HCT116 (cell line): ENCODE measurements at regions not wholly inside any gene's neighbourhood (a gene's known extent, or its start where the extent isn't known, plus 50 kb on each side); places are given as distances from the start of the nearest gene placed in this dataset.

Experiments
- ATAC-seq: fragments of 200-7000 bp; cut with Tn5 transposase; 2 replicates; pipeline ENCODE4 v1.9.1; 2020; ENCODE audit warnings: mild to moderate bottlenecking, moderate library complexity
- BruUV-seq: library from RNA; stranded (reverse); fragments of 400-500 nt; replicated peaks from 2 replicates; lab custom pipeline; 2021; lab: Mats Ljungman, UMichigan
- CTCF ChIA-PET: fragments of 300-600 bp; sonication (Branson Sonifier 250); formaldehyde crosslinking; loops from one replicate; lab custom pipeline; 2021; ENCODE audit warnings: antibody characterized with exemption; lab: Charles Lee
- POLR2A ChIA-PET: fragments of 300-600, 350-600 bp; sonication (Branson Sonifier 250); formaldehyde crosslinking; loops from one replicate; lab custom pipeline; 2021; ENCODE audit warnings: antibody characterized with exemption; lab: Charles Lee
- RAD21 ChIA-PET, 2 experiments: fragments of 300-600 bp; sonication (Branson Sonifier 250); formaldehyde crosslinking; loops; one replicate each; lab custom pipeline; 2023; ENCODE audit warnings: low total read pairs in 2 of 2; ENCODE audit not compliant: uncharacterized antibody in 2 of 2, unreplicated experiment in 2 of 2, low non-redundant PET in 1 of 2; lab: Charles Lee
- DNase-seq: peaks from one replicate; pipeline ENCODE4 v3.0.0-alpha.2; 2010; ENCODE audit warnings: low read depth, low spot score
- H2AFZ ChIP-seq: fragments of 200-600 bp; shearing (Covaris generic), sonication (generic); 2 replicates; pipeline ENCODE4 v1.6.1; 2017; ENCODE audit warnings: low read depth, mixed run types, mixed read lengths, antibody characterized with exemption, low read length; ENCODE audit not compliant: poor library complexity, severe bottlenecking
- H3K27ac ChIP-seq: 2 replicates; pipeline ENCODE4 v1.5.1; 2012; ENCODE audit warnings: low read depth, low read length
- H3K27me3 ChIP-seq: fragments of 200-600 bp; sonication (generic); 2 replicates; pipeline ENCODE4 v1.6.1; 2016; ENCODE audit warnings: mixed run types, low read length, mixed read lengths; ENCODE audit not compliant: insufficient read depth
- H3K36me3 ChIP-seq, 2 experiments: fragments of 200-500 bp in 1 of 2; fragments of 200-600 bp in 1 of 2; sonication (Bioruptor generic) in 1 of 2; sonication (generic) in 1 of 2; 2 replicates each; pipeline versions ENCODE4 v1.5.1 to v1.6.1; 2014 to 2016; ENCODE audit warnings: low read length in 2 of 2, inconsistent platforms in 1 of 2, mixed read lengths in 1 of 2, mixed run types in 1 of 2; ENCODE audit not compliant: insufficient read depth in 2 of 2, control insufficient read depth in 1 of 2
- H3K4me1 ChIP-seq, 2 experiments: fragments of 200-600 bp in 1 of 2; sonication (generic) in 1 of 2; 2 replicates each; pipeline versions ENCODE4 v1.5.1 to v1.6.1; 2012 to 2017; ENCODE audit warnings: low read length in 2 of 2, inconsistent platforms in 1 of 2, mild to moderate bottlenecking in 1 of 2, mixed read lengths in 1 of 2, mixed run types in 1 of 2, moderate library complexity in 1 of 2; ENCODE audit not compliant: insufficient read depth in 2 of 2, control insufficient read depth in 1 of 2
- H3K4me2 ChIP-seq: fragments of 200-600 bp; sonication (generic); 2 replicates; pipeline ENCODE4 v1.6.1; 2017; ENCODE audit warnings: mixed run types, low read length, mixed read lengths
- H3K4me3 ChIP-seq, 2 experiments: fragments of 200-600 bp in 1 of 2; sonication (generic) in 1 of 2; replicated peaks in 1 of 2; 2 replicates each; pipeline ENCODE4 v1.5.1; 2011 to 2016; ENCODE audit warnings: low read length in 2 of 2, control low read depth in 1 of 2, low read depth in 1 of 2, mild to moderate bottlenecking in 1 of 2, mixed read lengths in 1 of 2, mixed run types in 1 of 2
- H3K79me2 ChIP-seq: fragments of 200-600 bp; sonication (generic); 2 replicates; pipeline ENCODE4 v1.6.1; 2017; ENCODE audit warnings: mild to moderate bottlenecking, mixed run types, low read length, moderate library complexity, mixed read lengths; ENCODE audit not compliant: insufficient read depth
- H3K9ac ChIP-seq: fragments of 200-600 bp; sonication (generic); 2 replicates; pipeline ENCODE4 v1.6.1; 2016; ENCODE audit warnings: low read length, mixed read lengths
- H3K9me2 ChIP-seq: fragments of 200-600 bp; sonication (generic), shearing (Covaris generic); 2 replicates; pipeline ENCODE4 v1.6.1; 2017; ENCODE audit warnings: mixed run types, mild to moderate bottlenecking, moderate library complexity; ENCODE audit not compliant: insufficient read depth
- H3K9me3 ChIP-seq, 2 experiments: fragments of 200-500 bp in 1 of 2; fragments of 200-600 bp in 1 of 2; sonication (Bioruptor generic) in 1 of 2; sonication (generic) in 1 of 2; 2 replicates each; pipeline ENCODE4 v1.6.1; 2014 to 2017; ENCODE audit warnings: low read length in 2 of 2, mixed read lengths in 2 of 2, inconsistent platforms in 1 of 2, low read depth in 1 of 2, mild to moderate bottlenecking in 1 of 2, mixed run types in 1 of 2, moderate library complexity in 1 of 2; ENCODE audit not compliant: control insufficient read depth in 1 of 2, insufficient read depth in 1 of 2
- H4K20me1 ChIP-seq: fragments of 200-600 bp; sonication (generic), shearing (Covaris generic); 2 replicates; pipeline ENCODE4 v1.6.1; 2017; ENCODE audit warnings: mixed run types, mild to moderate bottlenecking, moderate library complexity; ENCODE audit not compliant: insufficient read depth
- CEBPB ChIP-seq: IDR thresholded peaks from 2 replicates; pipeline ENCODE4 v1.6.1; 2012; ENCODE audit warnings: low read depth
- EGR1 ChIP-seq: IDR thresholded peaks from 2 replicates; pipeline ENCODE4 v1.6.1; 2012; ENCODE audit warnings: low read depth
- ELF1 ChIP-seq: IDR thresholded peaks from 2 replicates; pipeline ENCODE4 v1.6.1; 2012; ENCODE audit warnings: low read depth, borderline replicate concordance
- EZH2 ChIP-seq: fragments of 200-600 bp; sonication (generic); IDR thresholded peaks from 2 replicates; pipeline ENCODE4 v1.6.1; 2017; ENCODE audit warnings: antibody characterized with exemption, mixed run types
- FOSL1 ChIP-seq: IDR thresholded peaks from 2 replicates; pipeline ENCODE4 v1.6.1; 2012; ENCODE audit warnings: low read depth
- POLR2A ChIP-seq: IDR thresholded peaks from 2 replicates; pipeline ENCODE4 v1.7.0; 2011; ENCODE audit warnings: borderline replicate concordance; ENCODE audit not compliant: insufficient read depth, insufficient read length; ENCODE audit errors: extremely low read depth
- POLR2AphosphoS5 ChIP-seq: IDR thresholded peaks from 2 replicates; pipeline ENCODE4 v1.6.1; 2011; ENCODE audit warnings: mild to moderate bottlenecking, low read depth, low read length, moderate library complexity
- RAD21 ChIP-seq: IDR thresholded peaks from 2 replicates; pipeline ENCODE4 v1.6.1; 2012; ENCODE audit warnings: low read depth, mild to moderate bottlenecking
- SIN3A ChIP-seq: IDR thresholded peaks from 2 replicates; pipeline ENCODE4 v1.6.1; 2012; ENCODE audit warnings: low read depth
- SP1 ChIP-seq: IDR thresholded peaks from 2 replicates; pipeline ENCODE4 v1.6.1; 2012; ENCODE audit warnings: low read depth
- TCF7L2 ChIP-seq: IDR thresholded peaks from 2 replicates; pipeline ENCODE4 v1.7.0; 2011; ENCODE audit warnings: borderline replicate concordance, inconsistent platforms; ENCODE audit not compliant: insufficient read depth, insufficient read length; ENCODE audit errors: extremely low read depth
- YY1 ChIP-seq: IDR thresholded peaks from 2 replicates; pipeline ENCODE4 v1.6.1; 2011; ENCODE audit warnings: low read length, low read depth, moderate library complexity, mild to moderate bottlenecking; ENCODE audit not compliant: insufficient replicate concordance; ENCODE audit errors: extremely low read depth
- intact Hi-C: fragments of 100-400 bp; cut with micrococcal nuclease; formaldehyde crosslinking; loops from 2 replicates; pipeline ENCODE4 v1.10.0; 2022
- TF ChIP-seq, protein P1 (sequence below): IDR thresholded peaks from 2 replicates; pipeline ENCODE4 v1.6.1; 2012; ENCODE audit warnings: low read depth

DNA sequence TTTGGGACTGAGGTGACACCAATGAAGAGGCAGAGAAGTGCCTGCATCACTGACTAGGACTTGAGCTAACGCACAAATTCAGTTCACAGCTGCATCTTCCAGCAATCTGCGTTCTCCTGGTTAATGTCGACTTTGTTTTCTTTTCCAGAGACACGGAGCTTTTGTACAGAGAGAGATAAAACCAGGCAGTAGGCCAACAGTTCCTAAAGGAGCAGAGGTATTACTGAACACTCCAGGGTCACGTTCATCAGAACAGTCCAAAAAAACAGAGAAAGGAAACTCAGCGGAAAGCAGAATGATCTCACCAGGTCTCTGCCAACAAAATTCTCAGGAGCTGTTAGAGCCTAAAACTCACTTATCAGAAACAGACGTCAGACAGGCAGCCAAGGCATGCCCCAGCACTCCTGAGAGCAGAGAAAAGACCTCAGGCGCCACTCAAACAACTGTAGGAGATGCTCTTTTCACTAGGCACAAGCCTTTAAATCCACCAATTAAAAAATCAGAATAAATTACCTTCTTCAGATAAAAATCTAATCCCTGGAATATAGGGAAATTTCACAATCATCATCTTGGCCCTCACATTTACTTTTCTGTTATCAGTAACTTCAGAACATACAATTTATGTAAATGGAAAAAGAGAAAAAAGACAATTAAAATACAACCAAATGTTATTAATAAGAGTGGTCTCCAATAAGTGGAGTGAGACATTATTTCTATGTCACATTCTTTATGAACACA lies 95.9 kb upstream of the SPTBN1 start:
- BruUV-seq, result no TSS peak
- no peaks in the 10 kb centered on the region for H3K79me2 ChIP-seq
- ChIA-PET POLR2A (no interaction called here), CTCF (interaction anchor here (0.6 kb wide), 1 partner anchor 31 kb away, joined by 3 read pairs; no protein-coding TSS in a partner anchor), RAD21 (no interaction called here)
- H3K4me3 ChIP-seq, result no peak overlapping the region
- H3K4me2 ChIP-seq, result no peak overlapping the region
- H2AFZ ChIP-seq, result no peak overlapping the region
- intact Hi-C loops, result no loop called here
- H3K9me3 ChIP-seq, result no peaks in the 10 kb centered on the region
- no peaks in the 10 kb centered on the region for H3K4me1 ChIP-seq
- H3K9me2 ChIP-seq, result no peaks in the 10 kb centered on the region
- H3K27ac ChIP-seq, result no peak overlapping the region
- no peak overlapping the region for H3K9ac ChIP-seq
- H3K36me3 ChIP-seq, result no peaks in the 10 kb centered on the region
- ATAC-seq (no peak), DNase-seq (no peak)
- H3K27me3 ChIP-seq, result no peaks in the 10 kb centered on the region
- H4K20me1 ChIP-seq, result no peaks in the 10 kb centered on the region
- TF ChIP-seq EGR1 (no peak), CEBPB (no peak), ELF1 (no peak), SP1 (no peak), YY1 (no peak), POLR2AphosphoS5 (no peak), SIN3A (no peak), EZH2 (no peak), FOSL1 (no peak), POLR2A (no peak), RAD21 (no peak), TCF7L2 (no peak)
- TF ChIP-seq, protein P1, sequence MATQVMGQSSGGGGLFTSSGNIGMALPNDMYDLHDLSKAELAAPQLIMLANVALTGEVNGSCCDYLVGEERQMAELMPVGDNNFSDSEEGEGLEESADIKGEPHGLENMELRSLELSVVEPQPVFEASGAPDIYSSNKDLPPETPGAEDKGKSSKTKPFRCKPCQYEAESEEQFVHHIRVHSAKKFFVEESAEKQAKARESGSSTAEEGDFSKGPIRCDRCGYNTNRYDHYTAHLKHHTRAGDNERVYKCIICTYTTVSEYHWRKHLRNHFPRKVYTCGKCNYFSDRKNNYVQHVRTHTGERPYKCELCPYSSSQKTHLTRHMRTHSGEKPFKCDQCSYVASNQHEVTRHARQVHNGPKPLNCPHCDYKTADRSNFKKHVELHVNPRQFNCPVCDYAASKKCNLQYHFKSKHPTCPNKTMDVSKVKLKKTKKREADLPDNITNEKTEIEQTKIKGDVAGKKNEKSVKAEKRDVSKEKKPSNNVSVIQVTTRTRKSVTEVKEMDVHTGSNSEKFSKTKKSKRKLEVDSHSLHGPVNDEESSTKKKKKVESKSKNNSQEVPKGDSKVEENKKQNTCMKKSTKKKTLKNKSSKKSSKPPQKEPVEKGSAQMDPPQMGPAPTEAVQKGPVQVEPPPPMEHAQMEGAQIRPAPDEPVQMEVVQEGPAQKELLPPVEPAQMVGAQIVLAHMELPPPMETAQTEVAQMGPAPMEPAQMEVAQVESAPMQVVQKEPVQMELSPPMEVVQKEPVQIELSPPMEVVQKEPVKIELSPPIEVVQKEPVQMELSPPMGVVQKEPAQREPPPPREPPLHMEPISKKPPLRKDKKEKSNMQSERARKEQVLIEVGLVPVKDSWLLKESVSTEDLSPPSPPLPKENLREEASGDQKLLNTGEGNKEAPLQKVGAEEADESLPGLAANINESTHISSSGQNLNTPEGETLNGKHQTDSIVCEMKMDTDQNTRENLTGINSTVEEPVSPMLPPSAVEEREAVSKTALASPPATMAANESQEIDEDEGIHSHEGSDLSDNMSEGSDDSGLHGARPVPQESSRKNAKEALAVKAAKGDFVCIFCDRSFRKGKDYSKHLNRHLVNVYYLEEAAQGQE, result no peak
